H1 (cell line): ENCODE measurements at regions not wholly inside any gene's neighbourhood (a gene's known extent, or its start where the extent isn't known, plus 50 kb on each side); places are given as distances from the start of the nearest gene placed in this dataset.

Experiments
- CTCF ChIA-PET: fragments of 300-600 bp; sonication (Branson Sonifier 250); formaldehyde crosslinking; loops from one replicate; lab custom pipeline; 2021; ENCODE audit not compliant: partially characterized antibody; lab: Charles Lee
- POLR2A ChIA-PET: fragments of 300-600 bp; sonication (Branson Sonifier 250); formaldehyde crosslinking; loops from one replicate; lab custom pipeline; 2021; ENCODE audit warnings: inconsistent platforms; ENCODE audit not compliant: partially characterized antibody; lab: Charles Lee
- DNase-seq, 2 experiments: peaks; one replicate each; pipeline versions ENCODE4 v3.0.0 to v3.0.0-alpha.2; 2010 to 2022; ENCODE audit warnings: low spot score in 2 of 2, low read depth in 1 of 2, mixed read lengths in 1 of 2
- FAIRE-seq: peaks from 2 replicates; lab custom pipeline; 2011; peaks lifted over from hg19 to GRCh38; lab: Jason Lieb, UNC
- H2AFZ ChIP-seq: 2 replicates; pipeline ENCODE4 v1.8.1; 2012; ENCODE audit warnings: low read length, inconsistent platforms
- H2AK5ac ChIP-seq: 2 replicates; pipeline ENCODE4 v1.6.1; 2013; ENCODE audit warnings: low read depth, low read length
- H2BK120ac ChIP-seq: replicated peaks from 2 replicates; pipeline ENCODE3; 2013; ENCODE audit warnings: low read depth, low read length, inconsistent platforms
- H2BK12ac ChIP-seq: 2 replicates; pipeline ENCODE4 v1.6.1; 2013; ENCODE audit warnings: low read depth, low read length
- H2BK15ac ChIP-seq: 2 replicates; pipeline ENCODE4 v1.6.1; 2013; ENCODE audit warnings: low read length
- H2BK20ac ChIP-seq: 2 replicates; pipeline ENCODE4 v1.6.1; 2013; ENCODE audit warnings: low read length
- H2BK5ac ChIP-seq: 2 replicates; pipeline ENCODE4 v1.6.1; 2013; ENCODE audit warnings: low read depth, low read length
- H3K14ac ChIP-seq: 2 replicates; pipeline ENCODE4 v1.6.1; 2013; ENCODE audit warnings: inconsistent platforms; ENCODE audit not compliant: insufficient read length
- H3K18ac ChIP-seq: 2 replicates; pipeline ENCODE4 v1.6.1; 2013; ENCODE audit warnings: low read length; ENCODE audit errors: extremely low read depth
- H3K23ac ChIP-seq: 2 replicates; pipeline ENCODE4 v1.6.1; 2013; ENCODE audit warnings: inconsistent platforms; ENCODE audit not compliant: insufficient read length
- H3K23me2 ChIP-seq: 2 replicates; pipeline ENCODE4 v1.6.1; 2013; ENCODE audit warnings: low read depth, low read length
- H3K27ac ChIP-seq: 2 replicates; pipeline ENCODE4 v1.6.1; 2011; ENCODE audit warnings: low read depth, low read length, inconsistent platforms
- H3K27me3 ChIP-seq, 4 experiments: replicated peaks in 1 of 4; 1 replicate in 1 of 4; 2 replicates in 3 of 4; pipeline versions ENCODE4 v1.6.1 to v1.8.1; 2011 to 2013; ENCODE audit warnings: low read length in 3 of 4, mild to moderate bottlenecking in 3 of 4, inconsistent platforms in 2 of 4, mixed read lengths in 2 of 4, moderate library complexity in 1 of 4; ENCODE audit not compliant: control insufficient read depth in 3 of 4, insufficient read depth in 3 of 4; ENCODE audit errors: extremely low read depth in 1 of 4
- H3K36me3 ChIP-seq, 4 experiments: 2 replicates each; pipeline versions ENCODE4 v1.6.1 to v1.8.1; 2011 to 2013; ENCODE audit warnings: mild to moderate bottlenecking in 4 of 4, low read length in 3 of 4, moderate library complexity in 2 of 4, control low read depth in 1 of 4, inconsistent platforms in 1 of 4; ENCODE audit not compliant: insufficient read depth in 4 of 4, control insufficient read depth in 2 of 4
- H3K4ac ChIP-seq: replicated peaks from 2 replicates; pipeline ENCODE3; 2013; ENCODE audit warnings: low read length, low read depth, mixed read lengths, inconsistent platforms; ENCODE audit not compliant: insufficient read length
- H3K4me1 ChIP-seq, 4 experiments: replicated peaks in 1 of 4; 1 replicate in 1 of 4; 2 replicates in 3 of 4; pipeline versions ENCODE4 v1.6.1 to v1.8.1; 2011 to 2013; ENCODE audit warnings: low read length in 3 of 4, inconsistent platforms in 2 of 4, mixed read lengths in 1 of 4; ENCODE audit not compliant: insufficient read depth in 4 of 4, control insufficient read depth in 3 of 4
- H3K4me2 ChIP-seq, 2 experiments: 2 replicates each; pipeline versions ENCODE4 v1.6.1 to v1.8.1; 2011 to 2013; ENCODE audit warnings: low read depth in 2 of 2, low read length in 2 of 2, control low read depth in 1 of 2, inconsistent platforms in 1 of 2, mild to moderate bottlenecking in 1 of 2; ENCODE audit not compliant: insufficient read depth in 1 of 2
- H3K4me3 ChIP-seq, 4 experiments: fragments of 200-600, 300-600 bp in 1 of 4; sonication (generic), shearing (Covaris generic), sonication (Bioruptor Twin) in 1 of 4; 2 replicates each; pipeline versions ENCODE4 v1.5.1 to v1.8.1; 2011 to 2016; ENCODE audit warnings: low read length in 4 of 4, low read depth in 3 of 4, control low read depth in 2 of 4, inconsistent platforms in 2 of 4, mild to moderate bottlenecking in 2 of 4, mixed read lengths in 1 of 4, moderate library complexity in 1 of 4; ENCODE audit not compliant: insufficient read depth in 2 of 4; ENCODE audit errors: extremely low read depth in 1 of 4
- H3K56ac ChIP-seq: replicated peaks from 2 replicates; pipeline ENCODE3; 2013; ENCODE audit warnings: low read depth, mild to moderate bottlenecking, mixed read lengths, low read length, inconsistent platforms; ENCODE audit not compliant: insufficient read length
- H3K79me1 ChIP-seq: 2 replicates; pipeline ENCODE4 v1.6.1; 2013; ENCODE audit warnings: low read depth, low read length, control low read depth
- H3K79me2 ChIP-seq, 2 experiments: 2 replicates each; pipeline versions ENCODE4 v1.6.1 to v1.8.1; 2012 to 2013; ENCODE audit warnings: low read length in 2 of 2, mild to moderate bottlenecking in 2 of 2, inconsistent platforms in 1 of 2; ENCODE audit not compliant: insufficient read depth in 2 of 2, control insufficient read depth in 1 of 2
- H3K9ac ChIP-seq, 4 experiments: replicated peaks in 1 of 4; 1 replicate in 1 of 4; 2 replicates in 3 of 4; pipeline versions ENCODE4 v1.6.1 to v1.8.1; 2011 to 2013; ENCODE audit warnings: low read depth in 3 of 4, low read length in 3 of 4, control low read depth in 2 of 4, mild to moderate bottlenecking in 2 of 4, moderate library complexity in 2 of 4, inconsistent platforms in 1 of 4; ENCODE audit errors: extremely low read depth in 1 of 4
- H3K9me3 ChIP-seq, 2 experiments: 2 replicates each; pipeline versions ENCODE4 v1.6.1 to v1.8.1; 2012 to 2013; ENCODE audit warnings: mild to moderate bottlenecking in 2 of 2, moderate library complexity in 2 of 2, control low read depth in 1 of 2, inconsistent platforms in 1 of 2, low read depth in 1 of 2, low read length in 1 of 2, mixed read lengths in 1 of 2; ENCODE audit not compliant: insufficient read depth in 2 of 2
- H4K20me1 ChIP-seq, 2 experiments: replicated peaks in 1 of 2; 2 replicates each; pipeline versions ENCODE3 to v1.8.1; 2011 to 2013; ENCODE audit warnings: inconsistent platforms in 2 of 2, low read length in 2 of 2, mild to moderate bottlenecking in 1 of 2; ENCODE audit not compliant: insufficient read depth in 2 of 2, control insufficient read depth in 1 of 2
- H4K5ac ChIP-seq: 2 replicates; pipeline ENCODE4 v1.6.1; 2013; ENCODE audit warnings: low read length, low read depth, mixed read lengths, inconsistent platforms; ENCODE audit not compliant: insufficient read length
- H4K8ac ChIP-seq: 2 replicates; pipeline ENCODE4 v1.8.0; 2013; ENCODE audit warnings: mild to moderate bottlenecking, moderate library complexity, low read length, inconsistent platforms; ENCODE audit not compliant: insufficient read depth; ENCODE audit errors: extremely low read depth
- H4K91ac ChIP-seq: replicated peaks from 2 replicates; pipeline ENCODE3; 2013; ENCODE audit warnings: low read length, mixed read lengths, inconsistent platforms; ENCODE audit not compliant: insufficient read length
- BACH1 ChIP-seq: IDR thresholded peaks from 2 replicates; pipeline ENCODE4 v1.6.1; 2012; ENCODE audit warnings: low read length, improper control_type of control experiment
- CBX5 ChIP-seq: fragments of 300-800, 300-1000 bp; sonication (generic); IDR thresholded peaks from 2 replicates; pipeline ENCODE4 v1.7.1; 2016; ENCODE audit warnings: antibody characterized with exemption, low read length, low read depth
- NANOG ChIP-seq: IDR thresholded peaks from 2 replicates; pipeline ENCODE4 v1.6.1; 2011; ENCODE audit warnings: low read length, low read depth, mild to moderate bottlenecking, inconsistent platforms; ENCODE audit not compliant: insufficient read depth, poor library complexity, severe bottlenecking
- NRF1 ChIP-seq: IDR thresholded peaks from 2 replicates; pipeline ENCODE4 v1.6.1; 2011; ENCODE audit warnings: mild to moderate bottlenecking, low read depth, low read length, improper control_type of control experiment
- POLR2AphosphoS5 ChIP-seq: IDR thresholded peaks from 2 replicates; pipeline ENCODE4 v1.6.1; 2011; ENCODE audit warnings: low read depth, low read length
- SIN3A ChIP-seq, 2 experiments: IDR thresholded peaks in 1 of 2; conservative IDR thresholded peaks in 1 of 2; 2 replicates each; pipeline ENCODE4 v1.6.1; 2011 to 2012; ENCODE audit warnings: low read length in 2 of 2, improper control_type of control experiment in 1 of 2, low read depth in 1 of 2, mild to moderate bottlenecking in 1 of 2
- SIRT6 ChIP-seq: IDR thresholded peaks from one replicate; pipeline ENCODE4 v1.7.1; 2012; ENCODE audit warnings: low read length, inconsistent platforms
- SP4 ChIP-seq: IDR thresholded peaks from 2 replicates; pipeline ENCODE4 v1.6.1; 2012; ENCODE audit warnings: low read length, inconsistent platforms
- ZNF274 ChIP-seq: IDR thresholded peaks from 2 replicates; pipeline ENCODE4 v1.7.0; 2012; ENCODE audit warnings: low read length, borderline replicate concordance; ENCODE audit errors: extremely low read depth
- WGBS, 2 experiments: shearing (Covaris generic) in 1 of 2; methylation state at CpG; one replicate each; pipeline versions ENCODE4 v1.1.6 to v1.1.7; 2013 to 2015; ENCODE audit warnings: low lambda C conversion rate in 2 of 2, mixed read lengths in 2 of 2, inconsistent platforms in 1 of 2, low coverage in 1 of 2, missing lambda C conversion rate in 1 of 2; ENCODE audit not compliant: insufficient replicate concordance in 2 of 2, insufficient coverage in 1 of 2, insufficient read length in 1 of 2; ENCODE audit errors: extremely low coverage in 1 of 2, missing lambda C conversion rate in 1 of 2; 5-methylcytosine and 5-hydroxymethylcytosine counted together
- TF ChIP-seq, protein P1 (sequence below), 3 experiments: IDR thresholded peaks; 1 replicate in 2 of 3; 2 replicates in 1 of 3; pipeline versions ENCODE4 v1.5.1 to v1.6.1; 2011; ENCODE audit warnings: low read length in 3 of 3, mild to moderate bottlenecking in 3 of 3, inconsistent platforms in 2 of 3, low read depth in 1 of 3, moderate library complexity in 1 of 3; ENCODE audit not compliant: insufficient read depth in 1 of 3; ENCODE audit errors: control extremely low read depth in 1 of 3

DNA sequence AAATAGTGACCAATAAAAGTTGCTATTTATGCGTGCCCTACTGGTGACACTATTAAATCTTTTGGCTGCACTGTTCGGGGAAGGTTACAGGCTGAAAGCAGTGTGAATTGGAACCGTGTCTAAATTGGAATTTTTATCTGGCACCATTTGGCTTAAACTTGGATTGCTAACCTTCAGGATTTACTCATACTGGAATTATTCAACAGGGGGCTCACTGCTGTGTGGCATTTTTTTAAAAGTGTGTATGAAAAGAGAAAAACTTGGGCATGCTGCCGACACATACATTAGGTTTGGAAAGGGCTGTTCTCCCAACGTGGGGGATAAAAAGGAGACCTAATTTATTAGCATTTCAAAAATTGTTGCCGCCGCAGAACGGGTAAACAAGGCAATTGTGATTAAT is 537.9 kb upstream of the MGMT start:
- Histone ChIP-seq H3K4me3 (no peak overlapping the region), H3K4me1 (peaks cover 0 to 2% (median 0%) of the 10 kb centered on the region in 4 experiments; a peak in 1 of 7 replicates), H3K9me3 (no peaks in the 10 kb centered on the region), H3K23me2 (no peaks in the 10 kb centered on the region), H2AFZ (no peak overlapping the region), H3K27me3 (no peaks in the 10 kb centered on the region), H3K27ac (no peak overlapping the region), H2BK20ac (no peak overlapping the region), H3K79me1 (no peaks in the 10 kb centered on the region), H3K18ac (no peak overlapping the region), H4K8ac (no peak overlapping the region), H3K79me2 (no peaks in the 10 kb centered on the region), H3K4ac (no peak overlapping the region), H4K5ac (no peak overlapping the region), H4K20me1 (no peaks in the 10 kb centered on the region), H2BK12ac (no peak overlapping the region), H2BK5ac (no peak overlapping the region), H3K56ac (no peak overlapping the region), H2AK5ac (no peak overlapping the region), H4K91ac (no peak overlapping the region), H3K36me3 (no peaks in the 10 kb centered on the region), H2BK15ac (no peak overlapping the region), H3K23ac (no peak overlapping the region), H3K14ac (no peak overlapping the region), H3K4me2 (no peak overlapping the region), H2BK120ac (no peak overlapping the region), H3K9ac (no peak overlapping the region)
- no peak for FAIRE-seq
- ChIA-PET POLR2A (no interaction called here), CTCF (no interaction called here)
- TF ChIP-seq POLR2AphosphoS5 (no peak), NRF1 (no peak), SIRT6 (no peak), SP4 (no peak), BACH1 (no peak), ZNF274 (no peak), SIN3A (conservative IDR thresholded peaks at IDR 0.05 in 1 of 2, IDR thresholded peaks at IDR 0.05 in 1 of 2; ENCODE audit: low read depth in 1 of 2, low read length in 2 of 2) (no peak), CBX5 (no peak), NANOG (no peak)
- TF ChIP-seq, protein P1, sequence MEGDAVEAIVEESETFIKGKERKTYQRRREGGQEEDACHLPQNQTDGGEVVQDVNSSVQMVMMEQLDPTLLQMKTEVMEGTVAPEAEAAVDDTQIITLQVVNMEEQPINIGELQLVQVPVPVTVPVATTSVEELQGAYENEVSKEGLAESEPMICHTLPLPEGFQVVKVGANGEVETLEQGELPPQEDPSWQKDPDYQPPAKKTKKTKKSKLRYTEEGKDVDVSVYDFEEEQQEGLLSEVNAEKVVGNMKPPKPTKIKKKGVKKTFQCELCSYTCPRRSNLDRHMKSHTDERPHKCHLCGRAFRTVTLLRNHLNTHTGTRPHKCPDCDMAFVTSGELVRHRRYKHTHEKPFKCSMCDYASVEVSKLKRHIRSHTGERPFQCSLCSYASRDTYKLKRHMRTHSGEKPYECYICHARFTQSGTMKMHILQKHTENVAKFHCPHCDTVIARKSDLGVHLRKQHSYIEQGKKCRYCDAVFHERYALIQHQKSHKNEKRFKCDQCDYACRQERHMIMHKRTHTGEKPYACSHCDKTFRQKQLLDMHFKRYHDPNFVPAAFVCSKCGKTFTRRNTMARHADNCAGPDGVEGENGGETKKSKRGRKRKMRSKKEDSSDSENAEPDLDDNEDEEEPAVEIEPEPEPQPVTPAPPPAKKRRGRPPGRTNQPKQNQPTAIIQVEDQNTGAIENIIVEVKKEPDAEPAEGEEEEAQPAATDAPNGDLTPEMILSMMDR (IDR thresholded peaks at IDR 0.05; ENCODE audit: control extremely low read depth in 1 of 3, insufficient read depth in 1 of 3, low read depth in 1 of 3, low read length in 3 of 3) = no peak
- DNase-seq = no peak
- 93% methylated on average over 8 of the region's 8 CpGs; no CpG with 5 or more reads in 1 of the 2 experiments for WGBS, 2 experiments
